H1 (cell line): ENCODE measurements at regions not wholly inside any gene's neighbourhood (a gene's known extent, or its start where the extent isn't known, plus 50 kb on each side); places are given as distances from the start of the nearest gene placed in this dataset.

Source experiments
- CEBPB ChIP-seq: IDR thresholded peaks from 2 replicates; pipeline ENCODE4 v1.6.1; 2012; ENCODE audit warnings: low read depth, low read length
- EZH2 ChIP-seq: fragments of 200-600 bp; sonication (generic); IDR thresholded peaks from 2 replicates; pipeline ENCODE4 v1.7.1; 2012; ENCODE audit warnings: low read depth, mild to moderate bottlenecking, moderate library complexity, low read length, inconsistent platforms; ENCODE audit not compliant: severe bottlenecking
- GABPA ChIP-seq: IDR thresholded peaks from 2 replicates; pipeline ENCODE4 v1.6.1; 2011; ENCODE audit warnings: mild to moderate bottlenecking, low read length, moderate library complexity, borderline replicate concordance; ENCODE audit not compliant: insufficient read depth
- HDAC6 ChIP-seq: IDR thresholded peaks from one replicate; pipeline ENCODE4 v1.7.1; 2012; ENCODE audit warnings: low read depth, mild to moderate bottlenecking, inconsistent platforms, low read length, moderate library complexity
- JUND ChIP-seq: IDR thresholded peaks from 2 replicates; pipeline ENCODE4 v1.6.1; 2011; ENCODE audit warnings: mild to moderate bottlenecking, improper control_type of control experiment, low read length
- POLR2AphosphoS5 ChIP-seq: IDR thresholded peaks from 2 replicates; pipeline ENCODE4 v1.6.1; 2011; ENCODE audit warnings: low read depth, low read length
- SUZ12 ChIP-seq: fragments of 200-600 bp; sonication (generic); IDR thresholded peaks from 2 replicates; pipeline ENCODE4 v1.6.1; 2012; ENCODE audit warnings: mild to moderate bottlenecking, inconsistent platforms, low read length, moderate library complexity, mixed read lengths
- TAF1 ChIP-seq: IDR thresholded peaks from 2 replicates; pipeline ENCODE4 v1.6.1; 2011; ENCODE audit warnings: mild to moderate bottlenecking, low read depth, low read length
- TF ChIP-seq, protein P1 (sequence below): IDR thresholded peaks from 2 replicates; pipeline ENCODE4 v1.6.1; 2012; ENCODE audit warnings: inconsistent platforms
- TF ChIP-seq, protein P2 (sequence below): IDR thresholded peaks from 2 replicates; pipeline ENCODE4 v1.6.1; 2011; ENCODE audit warnings: low read length, improper control_type of control experiment
- TF ChIP-seq, protein P3 (sequence below), 3 experiments: IDR thresholded peaks; 1 replicate in 2 of 3; 2 replicates in 1 of 3; pipeline versions ENCODE4 v1.5.1 to v1.6.1; 2011; ENCODE audit warnings: low read length in 3 of 3, mild to moderate bottlenecking in 3 of 3, inconsistent platforms in 2 of 3, low read depth in 1 of 3, moderate library complexity in 1 of 3; ENCODE audit not compliant: insufficient read depth in 1 of 3; ENCODE audit errors: control extremely low read depth in 1 of 3
- TF ChIP-seq, protein P4 (sequence below): IDR thresholded peaks from 2 replicates; pipeline ENCODE4 v1.6.1; 2012; ENCODE audit warnings: low read length, inconsistent platforms

DNA sequence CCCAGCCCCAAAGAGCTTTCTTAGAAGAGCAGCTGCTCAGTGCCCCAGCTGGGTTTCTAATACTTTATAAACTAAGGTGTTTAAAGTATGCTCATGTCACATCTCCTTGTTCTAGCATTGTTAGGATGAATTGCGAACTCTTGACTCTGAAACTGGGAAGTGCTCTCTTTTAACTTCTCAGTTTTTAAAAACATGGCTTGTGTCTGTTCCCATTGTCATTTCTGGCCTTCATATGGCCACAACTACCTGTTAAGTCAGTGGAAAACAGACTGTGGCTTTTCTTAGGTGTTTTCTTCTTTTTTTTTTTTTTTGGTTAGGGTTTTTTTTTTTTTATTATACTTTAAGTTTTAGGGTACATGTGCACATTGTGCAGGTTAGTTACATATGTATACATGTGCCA lies 164.7 kb downstream of the KCNRG start:
- TF ChIP-seq HDAC6 (no peak), EZH2 (no peak), TAF1 (no peak), SUZ12 (no peak), CEBPB (no peak), JUND (no peak), POLR2AphosphoS5 (no peak), GABPA (no peak)
- TF ChIP-seq, protein P1, sequence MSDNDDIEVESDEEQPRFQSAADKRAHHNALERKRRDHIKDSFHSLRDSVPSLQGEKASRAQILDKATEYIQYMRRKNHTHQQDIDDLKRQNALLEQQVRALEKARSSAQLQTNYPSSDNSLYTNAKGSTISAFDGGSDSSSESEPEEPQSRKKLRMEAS = no peak
- TF ChIP-seq, protein P2, sequence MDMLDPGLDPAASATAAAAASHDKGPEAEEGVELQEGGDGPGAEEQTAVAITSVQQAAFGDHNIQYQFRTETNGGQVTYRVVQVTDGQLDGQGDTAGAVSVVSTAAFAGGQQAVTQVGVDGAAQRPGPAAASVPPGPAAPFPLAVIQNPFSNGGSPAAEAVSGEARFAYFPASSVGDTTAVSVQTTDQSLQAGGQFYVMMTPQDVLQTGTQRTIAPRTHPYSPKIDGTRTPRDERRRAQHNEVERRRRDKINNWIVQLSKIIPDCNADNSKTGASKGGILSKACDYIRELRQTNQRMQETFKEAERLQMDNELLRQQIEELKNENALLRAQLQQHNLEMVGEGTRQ = no peak
- TF ChIP-seq, protein P3, sequence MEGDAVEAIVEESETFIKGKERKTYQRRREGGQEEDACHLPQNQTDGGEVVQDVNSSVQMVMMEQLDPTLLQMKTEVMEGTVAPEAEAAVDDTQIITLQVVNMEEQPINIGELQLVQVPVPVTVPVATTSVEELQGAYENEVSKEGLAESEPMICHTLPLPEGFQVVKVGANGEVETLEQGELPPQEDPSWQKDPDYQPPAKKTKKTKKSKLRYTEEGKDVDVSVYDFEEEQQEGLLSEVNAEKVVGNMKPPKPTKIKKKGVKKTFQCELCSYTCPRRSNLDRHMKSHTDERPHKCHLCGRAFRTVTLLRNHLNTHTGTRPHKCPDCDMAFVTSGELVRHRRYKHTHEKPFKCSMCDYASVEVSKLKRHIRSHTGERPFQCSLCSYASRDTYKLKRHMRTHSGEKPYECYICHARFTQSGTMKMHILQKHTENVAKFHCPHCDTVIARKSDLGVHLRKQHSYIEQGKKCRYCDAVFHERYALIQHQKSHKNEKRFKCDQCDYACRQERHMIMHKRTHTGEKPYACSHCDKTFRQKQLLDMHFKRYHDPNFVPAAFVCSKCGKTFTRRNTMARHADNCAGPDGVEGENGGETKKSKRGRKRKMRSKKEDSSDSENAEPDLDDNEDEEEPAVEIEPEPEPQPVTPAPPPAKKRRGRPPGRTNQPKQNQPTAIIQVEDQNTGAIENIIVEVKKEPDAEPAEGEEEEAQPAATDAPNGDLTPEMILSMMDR (IDR thresholded peaks at IDR 0.05; ENCODE audit: control extremely low read depth in 1 of 3, insufficient read depth in 1 of 3, low read depth in 1 of 3, low read length in 3 of 3) = no peak
- TF ChIP-seq, protein P4, sequence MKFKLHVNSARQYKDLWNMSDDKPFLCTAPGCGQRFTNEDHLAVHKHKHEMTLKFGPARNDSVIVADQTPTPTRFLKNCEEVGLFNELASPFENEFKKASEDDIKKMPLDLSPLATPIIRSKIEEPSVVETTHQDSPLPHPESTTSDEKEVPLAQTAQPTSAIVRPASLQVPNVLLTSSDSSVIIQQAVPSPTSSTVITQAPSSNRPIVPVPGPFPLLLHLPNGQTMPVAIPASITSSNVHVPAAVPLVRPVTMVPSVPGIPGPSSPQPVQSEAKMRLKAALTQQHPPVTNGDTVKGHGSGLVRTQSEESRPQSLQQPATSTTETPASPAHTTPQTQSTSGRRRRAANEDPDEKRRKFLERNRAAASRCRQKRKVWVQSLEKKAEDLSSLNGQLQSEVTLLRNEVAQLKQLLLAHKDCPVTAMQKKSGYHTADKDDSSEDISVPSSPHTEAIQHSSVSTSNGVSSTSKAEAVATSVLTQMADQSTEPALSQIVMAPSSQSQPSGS = no peak
